ENCODE measurements at regions not wholly inside any gene's neighbourhood (a gene's known extent, or its start where the extent isn't known, plus 50 kb on each side); places are given as distances from the start of the nearest gene placed in this dataset.

DNA sequence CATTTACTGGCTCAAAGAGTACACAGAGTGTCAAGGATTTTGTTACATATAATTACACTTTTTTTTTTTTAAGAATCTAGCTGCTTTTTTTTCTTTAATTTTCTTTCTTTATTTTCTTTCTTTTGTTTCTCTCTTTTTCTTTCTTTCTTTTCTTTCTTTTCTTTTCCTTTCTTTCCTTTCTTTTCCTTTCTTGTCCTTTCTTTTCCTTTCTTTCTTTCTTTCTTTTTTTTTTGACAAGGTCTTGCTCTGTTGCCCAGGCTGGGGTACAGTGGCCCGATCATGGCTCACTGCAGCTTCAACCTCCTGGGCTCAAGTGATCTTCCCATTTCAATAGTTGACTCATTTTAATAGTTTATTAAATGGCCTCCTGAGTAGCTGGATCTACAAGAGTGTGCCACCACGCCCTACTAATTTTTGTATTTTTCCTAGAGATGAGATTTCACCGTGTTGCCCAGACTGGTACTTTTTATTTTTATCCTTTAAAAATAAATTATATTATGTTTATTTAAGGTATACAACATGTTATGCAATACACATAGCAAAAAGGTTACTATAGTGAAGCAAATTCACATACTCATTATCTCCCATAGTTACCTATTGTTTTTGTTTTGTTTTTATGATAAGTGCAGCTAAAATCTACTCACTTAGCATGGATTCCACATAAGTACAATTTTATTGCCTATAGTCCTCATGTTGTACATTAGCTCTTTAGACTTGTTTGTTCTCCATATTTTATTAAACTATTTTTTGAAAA, 381.5 kb upstream of the KLF4 start:
- no peak for DNase-seq (ENCODE audit: low read depth)

DNA sequence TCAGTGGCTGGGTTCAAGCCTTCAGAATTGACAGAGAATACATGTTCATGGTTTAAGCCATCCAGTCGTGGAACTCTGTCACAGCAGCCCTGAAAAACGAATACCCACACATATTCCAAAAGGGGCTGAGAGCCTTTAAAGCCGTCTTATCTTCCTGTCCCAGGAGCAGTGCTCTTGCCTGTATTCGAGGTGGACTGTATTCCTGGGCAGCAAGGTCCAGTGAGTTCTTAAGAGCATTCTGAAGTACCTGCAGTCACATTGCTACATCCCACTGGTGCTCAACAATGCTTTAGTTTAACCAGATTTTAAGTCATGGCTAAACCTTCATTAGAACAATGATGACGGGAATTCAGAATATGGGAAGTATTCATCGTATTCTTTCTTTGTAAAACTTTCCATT, 380.7 kb upstream of the KLF4 start:
- DNase-seq (ENCODE audit: low read depth) = no peak

DNA sequence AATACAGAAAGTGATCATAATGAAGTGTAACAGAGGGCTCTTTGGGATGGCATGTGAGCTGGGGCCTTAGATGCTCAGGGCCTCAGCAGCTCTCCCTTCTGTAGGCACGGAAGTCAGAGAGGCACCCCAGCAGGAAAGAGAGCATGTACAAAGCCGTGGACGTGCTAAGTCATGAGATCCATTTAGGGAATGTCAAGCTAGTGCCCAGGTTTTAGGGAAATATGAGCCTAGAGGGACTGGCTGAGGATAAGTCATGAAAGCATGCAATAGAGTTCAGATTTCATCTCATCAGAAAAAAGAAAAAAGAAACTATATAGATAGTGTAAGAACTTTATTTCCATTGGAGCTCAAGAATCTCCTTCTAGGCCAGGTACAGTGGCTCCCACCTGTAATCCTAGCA, 379.5 kb upstream of the KLF4 start:
- DNase-seq (ENCODE audit: low read depth) = no peak

GRCh38 chr9:107868186-107868585, 378.6 kb upstream of the KLF4 start:
- DNase-seq (ENCODE audit: low read depth) = no peak

GRCh38 chr9:107867738-107868137, 378.2 kb upstream of the KLF4 start:
- no peak for DNase-seq (ENCODE audit: low read depth)

DNA sequence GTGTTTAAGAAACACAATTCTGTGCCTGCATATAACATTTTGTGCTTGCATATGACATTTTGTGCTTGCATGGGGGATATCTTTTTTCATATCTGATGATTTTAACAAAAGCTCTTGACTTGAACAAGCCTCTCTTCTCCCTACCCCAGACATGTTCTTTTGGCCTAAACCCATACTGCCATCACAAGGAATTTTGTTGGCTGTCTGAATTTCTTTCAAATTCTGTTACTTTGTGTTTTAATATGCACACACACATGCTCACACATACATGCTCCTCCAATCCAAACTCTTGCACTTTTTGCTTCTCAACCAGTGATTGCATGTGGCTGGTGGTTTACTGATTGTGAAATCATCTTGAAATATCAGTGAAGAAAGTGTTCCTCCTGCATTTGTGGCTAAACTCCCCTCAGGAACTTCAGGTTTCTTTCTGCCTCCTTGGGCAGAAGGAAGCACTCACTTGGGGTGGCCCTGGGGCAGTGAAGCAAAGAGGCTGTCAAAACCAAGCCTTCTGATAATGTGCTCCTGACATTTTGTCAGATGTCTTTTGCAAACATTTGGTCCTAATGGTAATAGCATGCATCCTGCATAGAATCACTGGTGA, 377.2 kb upstream of the KLF4 start:
- DNase-seq (ENCODE audit: low read depth) = no peak

DNA sequence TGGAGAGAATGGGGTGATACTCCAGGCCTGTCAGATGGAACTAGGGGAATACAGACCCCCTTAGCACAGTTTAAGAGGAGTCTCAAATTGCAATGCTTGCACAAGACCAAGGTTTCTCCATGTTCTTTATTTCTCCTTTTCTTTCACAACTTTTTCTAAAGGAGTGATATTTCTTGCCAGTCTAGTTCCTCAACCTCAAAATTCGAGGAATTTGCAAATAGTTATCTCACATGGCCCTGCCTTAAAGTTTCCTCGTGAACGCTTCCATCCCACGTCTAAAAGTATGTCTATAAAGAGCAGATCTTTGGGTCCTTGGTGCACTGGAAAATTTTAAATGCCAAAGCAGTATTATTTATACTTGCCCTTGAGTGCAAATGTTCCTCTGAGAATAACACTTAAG, 373.8 kb upstream of the KLF4 start:
- no peak for DNase-seq (ENCODE audit: low read depth)

DNA sequence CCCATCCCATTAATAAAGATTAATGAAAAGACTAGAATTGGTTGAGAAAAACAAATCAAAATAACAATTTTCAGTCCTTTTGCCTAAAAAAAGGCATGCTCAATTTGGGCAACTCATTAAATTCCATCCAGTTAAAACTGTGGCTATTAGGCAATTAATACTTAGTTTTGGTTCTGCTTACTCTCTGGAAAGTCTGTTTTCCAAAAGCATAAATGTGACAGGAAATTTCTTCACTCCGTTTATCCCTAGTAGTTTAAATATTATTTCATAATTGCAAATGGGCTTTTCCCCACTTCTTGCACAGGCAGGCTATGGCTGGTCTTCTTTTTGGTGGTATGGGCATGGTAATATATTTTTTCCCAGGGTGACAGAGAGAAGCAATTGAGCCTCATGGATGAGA, 373.3 kb upstream of the KLF4 start:
- no peak for DNase-seq (ENCODE audit: low read depth)

- DNase-seq (ENCODE audit: low read depth) = no peak
Observed at GRCh38 chr9:107862323-107862722, 372.8 kb upstream of the KLF4 start.

GRCh38 chr9:107861075-107861474, 371.5 kb upstream of the KLF4 start:
- no peak for DNase-seq (ENCODE audit: low read depth)

GRCh38 chr9:107858260-107858659, 368.7 kb upstream of the KLF4 start:
- DNase-seq (ENCODE audit: low read depth) = no peak

DNA sequence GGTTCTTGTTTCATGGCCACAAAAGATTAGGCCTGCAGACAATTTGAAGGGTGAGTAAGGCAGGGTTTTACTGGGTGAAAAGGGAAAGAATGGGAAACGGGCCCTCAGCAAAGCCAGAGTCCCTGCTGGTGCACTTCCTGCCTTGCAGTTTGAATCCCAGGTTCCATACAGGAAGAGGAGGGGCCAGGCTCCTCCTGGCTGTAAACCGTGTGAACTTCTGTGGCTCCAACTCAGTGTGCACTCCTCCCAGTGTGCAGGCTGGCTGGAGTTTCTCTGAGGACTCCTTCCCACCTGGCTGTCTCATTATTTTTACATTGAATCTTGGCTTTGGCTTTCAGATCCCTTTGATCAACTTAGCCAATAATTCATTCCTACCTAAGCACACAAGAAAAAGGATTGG, 367.1 kb upstream of the KLF4 start:
- DNase-seq (ENCODE audit: low read depth) = no peak

DNA sequence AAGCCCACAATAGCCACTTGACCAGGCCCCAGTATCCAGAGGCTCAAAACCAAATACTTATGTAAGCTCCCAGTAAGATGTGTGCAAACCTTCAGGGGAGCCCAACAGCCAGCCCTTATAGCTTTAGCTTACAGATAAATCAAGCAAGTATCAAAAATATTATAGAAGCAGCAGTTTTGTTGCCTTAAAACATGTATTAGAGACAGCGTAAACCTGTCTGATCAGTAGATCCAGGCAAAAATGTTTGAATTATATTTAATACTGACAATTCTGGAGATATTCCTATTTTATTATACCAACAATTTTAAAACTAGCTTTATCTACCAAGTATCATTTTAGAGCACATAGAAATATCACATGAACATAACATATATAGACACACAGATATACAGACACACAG, 365.6 kb upstream of the KLF4 start:
- no peak for DNase-seq (ENCODE audit: low read depth)

GRCh38 chr9:107853461-107853860, 363.9 kb upstream of the KLF4 start:
- DNase-seq (ENCODE audit: low read depth) = no peak

DNA sequence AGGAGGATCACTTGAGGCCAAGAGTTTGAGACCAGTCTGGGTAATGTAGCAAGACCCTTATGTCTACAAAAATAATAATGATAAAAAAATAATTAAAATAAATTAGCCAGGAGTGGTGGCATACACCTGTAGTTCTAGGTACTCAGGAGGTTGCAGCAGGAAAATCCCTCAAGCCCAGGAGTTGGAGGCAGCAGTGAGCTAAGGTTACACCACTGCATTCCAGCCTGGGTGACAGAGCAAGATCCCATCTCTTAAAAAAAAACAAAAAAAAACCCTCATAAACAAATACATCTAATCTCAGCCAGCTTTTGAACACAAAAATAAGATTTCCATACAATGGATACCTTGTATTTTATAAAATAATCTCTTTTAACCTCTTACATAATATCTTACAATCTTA, 363.3 kb upstream of the KLF4 start:
- no peak for DNase-seq (ENCODE audit: low read depth)

DNA sequence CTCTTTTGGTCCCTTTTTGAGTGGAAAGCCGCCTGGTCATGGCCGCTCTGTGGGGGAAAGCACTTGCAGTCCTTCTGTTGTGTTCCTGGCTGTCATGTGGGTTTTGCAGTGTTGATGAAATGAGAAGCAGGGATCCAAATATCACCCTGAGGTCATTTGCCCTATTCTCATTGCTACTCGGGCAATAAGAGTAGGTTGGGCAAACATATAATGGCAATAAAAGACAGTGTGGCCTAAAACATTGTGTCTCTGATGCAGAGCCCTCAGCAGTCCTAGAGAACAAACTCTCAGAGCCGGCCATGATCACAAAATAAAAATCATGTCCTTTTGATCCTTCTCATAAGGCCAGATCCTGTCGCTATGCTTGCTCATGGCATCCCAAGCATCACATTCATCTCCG, 361.1 kb upstream of the KLF4 start:
- no peak for DNase-seq (ENCODE audit: low read depth)

GRCh38 chr9:107847978-107848964, 358.7 kb upstream of the KLF4 start:
- DNase-seq (ENCODE audit: low read depth) = no peak

- no peak for DNase-seq (ENCODE audit: low read depth)
Observed at GRCh38 chr9:107842530-107842929, 353.0 kb upstream of the KLF4 start.

DNA sequence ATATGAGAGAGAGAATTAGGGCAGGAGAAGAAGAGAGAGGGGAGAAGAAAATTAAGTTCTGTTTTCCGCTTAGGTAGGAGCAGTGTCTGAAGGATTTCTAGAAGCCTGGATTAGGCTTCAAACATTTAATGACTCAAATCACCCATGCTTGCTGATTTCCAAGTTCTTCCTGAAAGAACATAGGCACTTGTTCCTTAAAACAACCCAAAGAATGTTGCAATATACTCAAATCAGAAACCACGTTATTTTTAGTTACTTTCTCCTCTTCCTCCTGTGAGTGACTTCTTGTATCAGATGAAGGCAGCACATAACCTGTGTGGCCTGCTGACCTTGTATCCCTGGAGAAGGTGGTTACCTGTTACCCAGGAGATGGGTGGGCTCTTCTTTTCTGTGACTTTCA, 351.5 kb upstream of the KLF4 start:
- no peak for DNase-seq (ENCODE audit: low read depth)

DNA sequence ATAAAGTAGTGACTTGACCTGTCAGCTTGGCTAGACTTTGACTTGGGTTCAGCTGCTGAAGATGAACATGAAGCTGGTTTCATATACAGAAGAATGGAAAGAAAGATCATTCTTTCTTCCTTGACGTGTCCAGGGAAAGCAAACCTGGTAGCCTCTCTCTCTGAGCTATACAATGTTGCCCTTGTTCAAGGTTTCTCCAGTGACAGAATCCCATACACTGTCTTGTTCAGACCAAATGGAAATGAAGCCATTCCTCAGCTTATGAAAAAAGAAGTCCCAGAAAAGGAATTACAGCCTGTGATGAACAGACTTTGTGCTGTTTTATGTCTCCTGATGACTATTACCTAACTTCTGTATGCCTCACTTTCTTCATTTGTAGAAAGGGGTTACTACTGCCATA, 349.8 kb upstream of the KLF4 start:
- DNase-seq (ENCODE audit: low read depth) = no peak

DNA sequence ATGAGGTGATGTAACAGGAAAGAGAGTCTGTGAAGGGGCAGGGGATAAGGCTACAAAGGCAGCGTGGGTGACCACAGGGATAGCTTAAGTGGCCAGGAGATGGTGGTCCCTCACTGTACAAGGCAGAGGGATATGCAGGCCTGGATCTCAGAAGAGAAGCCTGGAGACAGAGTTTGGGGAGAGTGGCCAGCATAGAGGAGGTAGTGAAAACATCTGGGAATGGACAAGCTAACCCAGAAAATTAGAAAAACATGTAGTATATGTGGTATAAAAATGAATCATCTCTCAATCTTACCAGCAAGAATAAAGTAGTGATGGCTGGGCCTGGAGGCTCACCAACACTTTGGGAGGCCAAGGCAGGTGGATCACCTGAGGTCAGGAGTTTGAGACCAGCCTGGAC, 349.2 kb upstream of the KLF4 start:
- DNase-seq (ENCODE audit: low read depth) = no peak

DNA sequence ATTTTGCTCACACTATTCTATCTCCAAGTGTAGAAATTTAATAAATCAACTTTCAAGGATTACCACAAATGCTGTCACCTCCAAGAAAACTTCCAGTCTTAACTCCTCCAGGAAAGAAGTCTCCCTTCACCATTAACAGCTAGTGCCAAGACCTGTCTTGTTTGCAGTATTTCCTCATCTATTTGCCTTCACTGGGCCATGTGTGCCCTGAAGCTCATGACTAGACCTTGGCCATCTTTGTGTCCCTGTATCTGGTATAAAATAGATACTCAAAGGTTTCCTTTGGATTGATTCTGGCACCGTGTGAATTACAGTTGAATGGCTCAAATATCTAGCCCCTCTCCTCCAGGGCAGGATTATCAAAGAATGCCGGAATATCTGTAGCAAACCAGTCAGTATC, 346.7 kb upstream of the KLF4 start:
- no peak for DNase-seq (ENCODE audit: low read depth)

DNA sequence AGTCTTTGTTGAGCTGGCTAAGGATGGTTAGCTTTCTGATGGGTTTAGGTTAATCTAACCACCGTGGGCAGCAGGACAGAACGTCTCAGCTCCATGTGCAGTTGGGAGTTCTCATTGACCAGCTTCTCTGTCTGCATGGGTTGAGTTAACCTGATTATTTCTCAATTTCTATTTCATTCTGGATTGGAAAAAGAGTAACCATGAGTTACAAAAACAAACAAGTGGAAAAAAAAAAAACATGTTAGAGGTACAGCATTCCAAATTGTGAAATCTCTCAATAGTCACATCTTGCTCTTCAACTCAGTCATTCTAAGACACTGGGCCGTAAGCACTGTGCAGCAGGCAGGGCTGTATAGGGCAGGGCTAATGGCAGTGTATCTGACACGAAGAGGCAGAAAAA, 343.7 kb upstream of the KLF4 start:
- no peak for DNase-seq (ENCODE audit: low read depth)
